B cell (primary cell): ENCODE measurements at regions not wholly inside any gene's neighbourhood (a gene's known extent, or its start where the extent isn't known, plus 50 kb on each side); places are given as distances from the start of the nearest gene placed in this dataset.

Experiments used
- ATAC-seq: fragments of 200-7000 bp; cut with Tn5 transposase; one replicate; pipeline ENCODE4 v1.10.0; 2021; ENCODE audit warnings: low read depth, mild to moderate bottlenecking, moderate number of reproducible peaks, moderate library complexity
- CTCF ChIA-PET: fragments of 350-600 bp; sonication (Branson Sonifier 250); formaldehyde crosslinking; loops from one replicate; lab custom pipeline; 2021; ENCODE audit warnings: antibody characterized with exemption, inconsistent platforms; lab: Charles Lee
- POLR2A ChIA-PET: fragments of 350-600 bp; sonication (Branson Sonifier 250); formaldehyde crosslinking; loops from one replicate; lab custom pipeline; 2021; ENCODE audit warnings: antibody characterized with exemption; lab: Charles Lee
- DNase-seq: peaks from one replicate; pipeline ENCODE4 v3.0.0; 2013
- H2AFZ ChIP-seq: 2 replicates; pipeline ENCODE4 v1.6.1; 2012; ENCODE audit warnings: mild to moderate bottlenecking, low read depth, low read length; ENCODE audit not compliant: insufficient read depth, poor library complexity, severe bottlenecking
- H3K27ac ChIP-seq, 2 donors: 1 replicate in 1 of 2; 2 replicates in 1 of 2; pipeline ENCODE4 v1.5.1; 2012 to 2013; ENCODE audit warnings: low read length in 2 of 2, mild to moderate bottlenecking in 2 of 2, moderate library complexity in 1 of 2
- H3K27me3 ChIP-seq, 4 experiments: fragments of 200-600 bp in 1 of 4; sonication (generic) in 1 of 4; replicated peaks in 1 of 4; 1 replicate in 2 of 4; 2 replicates in 2 of 4; pipeline versions ENCODE4 v1.6.1 to v1.7.0; 2013 to 2016; ENCODE audit warnings: low read length in 3 of 4, mild to moderate bottlenecking in 2 of 4, mixed read lengths in 1 of 4, moderate library complexity in 1 of 4; ENCODE audit not compliant: insufficient read depth in 4 of 4, control insufficient read depth in 3 of 4; ENCODE audit errors: control extremely low read depth in 1 of 4
- H3K36me3 ChIP-seq, 2 experiments: replicated peaks in 1 of 2; 1 replicate in 1 of 2; 2 replicates in 1 of 2; pipeline versions ENCODE4 v1.6.1 to v1.7.1; 2013; ENCODE audit warnings: low read length in 1 of 2; ENCODE audit not compliant: insufficient read depth in 2 of 2, control insufficient read depth in 1 of 2; ENCODE audit errors: control extremely low read depth in 1 of 2, extremely low read depth in 1 of 2
- H3K4me1 ChIP-seq, 2 donors: fragments of 200-600 bp in 1 of 2; sonication (generic) in 1 of 2; 1 replicate in 1 of 2; 2 replicates in 1 of 2; pipeline versions ENCODE4 v1.5.1 to v1.6.1; 2013 to 2017; ENCODE audit warnings: low read length in 2 of 2; ENCODE audit not compliant: control insufficient read depth in 2 of 2, insufficient read depth in 2 of 2
- H3K4me2 ChIP-seq: replicated peaks from 2 replicates; pipeline ENCODE3; 2012; ENCODE audit warnings: mild to moderate bottlenecking, low read depth, low read length; ENCODE audit not compliant: poor library complexity, severe bottlenecking
- H3K4me3 ChIP-seq, 5 experiments: fragments of 200-600 bp in 1 of 5; sonication (generic) in 1 of 5; 1 replicate in 3 of 5; 2 replicates in 2 of 5; pipeline versions ENCODE4 v1.5.1 to v1.7.0; 2011 to 2016; ENCODE audit warnings: low read length in 4 of 5, mild to moderate bottlenecking in 4 of 5, low read depth in 2 of 5, control low read depth in 1 of 5, moderate library complexity in 1 of 5; ENCODE audit not compliant: insufficient read depth in 1 of 5; ENCODE audit errors: control extremely low read depth in 1 of 5, extremely low read depth in 1 of 5
- H3K79me2 ChIP-seq: fragments of 200-600 bp; sonication (generic); one replicate; pipeline ENCODE4 v1.6.0; 2016; ENCODE audit warnings: low read length; ENCODE audit not compliant: control insufficient read depth, insufficient read depth
- H3K9ac ChIP-seq: fragments of 200-600 bp; sonication (generic); 2 replicates; pipeline ENCODE4 v1.6.1; 2017; ENCODE audit warnings: mild to moderate bottlenecking, low read length, moderate library complexity
- H3K9me3 ChIP-seq, 3 donors: one replicate each; pipeline versions ENCODE4 v1.6.1 to v1.7.1; 2013; ENCODE audit warnings: low read length in 2 of 3; ENCODE audit not compliant: control insufficient read depth in 2 of 3, insufficient read depth in 1 of 3; ENCODE audit errors: control extremely low read depth in 1 of 3
- H4K20me1 ChIP-seq: 2 replicates; pipeline ENCODE4 v1.6.0; 2012; ENCODE audit warnings: mild to moderate bottlenecking, low read length; ENCODE audit not compliant: insufficient read depth, control insufficient read depth, poor library complexity, severe bottlenecking
- H3K27ac Mint-ChIP-seq: one replicate; pipeline ENCODE4 v1.8.0; 2021; ENCODE audit warnings: mixed read lengths
- H3K27me3 Mint-ChIP-seq: one replicate; pipeline ENCODE4 v1.8.0; 2021; ENCODE audit warnings: mixed read lengths
- H3K4me1 Mint-ChIP-seq: one replicate; pipeline ENCODE4 v1.8.0; 2021; ENCODE audit warnings: mixed read lengths
- H3K4me3 Mint-ChIP-seq: one replicate; pipeline ENCODE4 v1.8.0; 2021; ENCODE audit warnings: mixed read lengths
- H3K9me3 Mint-ChIP-seq: one replicate; pipeline ENCODE4 v1.8.0; 2022; ENCODE audit warnings: mixed read lengths; ENCODE audit not compliant: insufficient read depth
- EZH2 ChIP-seq: IDR thresholded peaks from 2 replicates; pipeline ENCODE4 v1.6.1; 2012; ENCODE audit warnings: borderline replicate concordance, low read depth, mild to moderate bottlenecking, moderate library complexity, low read length; ENCODE audit not compliant: insufficient read depth, poor library complexity, severe bottlenecking
- WGBS: methylation state at CpG from one replicate; pipeline ENCODE4 v1.1.5; 2013; ENCODE audit warnings: missing lambda C conversion rate; ENCODE audit not compliant: insufficient coverage; 5-methylcytosine and 5-hydroxymethylcytosine counted together
- intact Hi-C: fragments of 100-400 bp; cut with micrococcal nuclease; formaldehyde crosslinking; loops from one replicate; pipeline ENCODE4 v1.10.0; 2022
- TF ChIP-seq, protein P1 (sequence below): fragments of 200-600 bp; IDR thresholded peaks from one replicate; pipeline ENCODE4 v1.8.0; 2022; ENCODE audit warnings: antibody characterized with exemption, mild to moderate bottlenecking

DNA sequence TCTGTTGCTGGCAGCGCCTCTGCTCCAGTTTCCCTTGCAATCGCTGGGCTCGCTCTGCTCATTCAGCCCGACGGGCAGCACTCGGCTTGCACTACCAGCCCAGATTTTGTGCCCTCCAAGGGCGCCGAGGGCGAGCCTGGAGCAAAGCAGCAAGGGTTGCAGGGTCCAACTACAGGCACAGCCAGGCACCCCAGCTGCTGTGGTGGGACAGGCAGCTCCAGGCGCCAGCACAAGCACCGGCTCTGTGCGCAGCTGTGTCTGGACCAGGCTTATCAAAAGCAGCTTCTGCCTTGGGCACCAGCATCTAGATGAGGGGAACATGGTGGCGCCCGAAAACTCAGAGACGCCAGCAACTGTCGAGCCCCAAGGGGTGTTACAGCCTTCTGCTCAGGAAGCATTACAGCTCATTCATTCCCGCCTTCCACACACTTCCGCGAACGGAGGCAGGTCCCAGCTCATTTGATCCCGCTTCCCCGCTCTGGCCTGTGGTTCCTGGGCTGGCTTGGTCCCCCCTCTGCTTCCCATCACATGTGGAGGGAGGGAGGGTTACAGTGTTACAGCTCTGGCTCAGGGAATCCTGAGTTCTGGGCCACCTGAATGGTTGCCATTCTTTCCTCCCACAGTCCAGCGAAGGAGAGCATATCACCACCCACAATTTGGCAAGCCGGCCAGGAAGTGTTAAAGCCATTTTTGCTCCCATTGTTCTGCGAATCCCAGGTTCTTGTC is 409.9 kb upstream of the ALCAM start:
- no peak overlapping the region for H3K27ac Mint-ChIP-seq

GRCh38 chr3:104960579-104960978 is 406.1 kb upstream of the ALCAM start:
- no peaks in the 10 kb centered on the region for H3K27me3 ChIP-seq
- no peak for ATAC-seq
- H3K27me3 Mint-ChIP-seq, result no peaks in the 10 kb centered on the region

More for the DNA sequence above, 409.9 kb upstream of the ALCAM start:
- no peaks in the 10 kb centered on the region for H3K36me3 ChIP-seq
- Mint-ChIP-seq H3K27me3 (no peaks in the 10 kb centered on the region), H3K4me3 (no peak overlapping the region), H3K4me1 (no peaks in the 10 kb centered on the region), H3K9me3 (no peaks in the 10 kb centered on the region)
- H3K27me3 ChIP-seq, result no peaks in the 10 kb centered on the region
- H2AFZ ChIP-seq, result no peak overlapping the region
- 95% methylated on average over 21 of the region's 25 CpGs for WGBS
- no peaks in the 10 kb centered on the region for H4K20me1 ChIP-seq
- no peak overlapping the region for H3K4me2 ChIP-seq
- ChIA-PET CTCF (no interaction called here), POLR2A (no interaction called here)
- no peak overlapping the region for H3K9ac ChIP-seq
- TF ChIP-seq, protein P1, sequence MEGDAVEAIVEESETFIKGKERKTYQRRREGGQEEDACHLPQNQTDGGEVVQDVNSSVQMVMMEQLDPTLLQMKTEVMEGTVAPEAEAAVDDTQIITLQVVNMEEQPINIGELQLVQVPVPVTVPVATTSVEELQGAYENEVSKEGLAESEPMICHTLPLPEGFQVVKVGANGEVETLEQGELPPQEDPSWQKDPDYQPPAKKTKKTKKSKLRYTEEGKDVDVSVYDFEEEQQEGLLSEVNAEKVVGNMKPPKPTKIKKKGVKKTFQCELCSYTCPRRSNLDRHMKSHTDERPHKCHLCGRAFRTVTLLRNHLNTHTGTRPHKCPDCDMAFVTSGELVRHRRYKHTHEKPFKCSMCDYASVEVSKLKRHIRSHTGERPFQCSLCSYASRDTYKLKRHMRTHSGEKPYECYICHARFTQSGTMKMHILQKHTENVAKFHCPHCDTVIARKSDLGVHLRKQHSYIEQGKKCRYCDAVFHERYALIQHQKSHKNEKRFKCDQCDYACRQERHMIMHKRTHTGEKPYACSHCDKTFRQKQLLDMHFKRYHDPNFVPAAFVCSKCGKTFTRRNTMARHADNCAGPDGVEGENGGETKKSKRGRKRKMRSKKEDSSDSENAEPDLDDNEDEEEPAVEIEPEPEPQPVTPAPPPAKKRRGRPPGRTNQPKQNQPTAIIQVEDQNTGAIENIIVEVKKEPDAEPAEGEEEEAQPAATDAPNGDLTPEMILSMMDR, result no peak
- ATAC-seq (no peak), DNase-seq (no peak)
- H3K4me3 ChIP-seq, result no peak overlapping the region
- no peak overlapping the region for H3K27ac ChIP-seq
- H3K79me2 ChIP-seq, result no peaks in the 10 kb centered on the region
- intact Hi-C loops, result no loop called here
- no peaks in the 10 kb centered on the region for H3K9me3 ChIP-seq
- H3K4me1 ChIP-seq, result no peaks in the 10 kb centered on the region

More at GRCh38 chr3:104960579-104960978, 406.1 kb upstream of the ALCAM start:
- TF ChIP-seq, protein P1, result no peak
- TF ChIP-seq EZH2, result no peak
- Histone ChIP-seq H3K4me1 (no peaks in the 10 kb centered on the region), H3K4me3 (no peak overlapping the region), H3K4me2 (no peak overlapping the region), H2AFZ (no peak overlapping the region), H3K79me2 (no peaks in the 10 kb centered on the region), H3K9me3 (no peaks in the 10 kb centered on the region), H4K20me1 (no peaks in the 10 kb centered on the region), H3K36me3 (no peaks in the 10 kb centered on the region), H3K27ac (no peak overlapping the region), H3K9ac (no peak overlapping the region)
- Mint-ChIP-seq H3K27ac (no peak overlapping the region), H3K4me3 (no peak overlapping the region), H3K9me3 (no peaks in the 10 kb centered on the region), H3K4me1 (no peaks in the 10 kb centered on the region)
- no peak for DNase-seq
- CTCF ChIA-PET, result no interaction called here
- no CpG with 5 or more reads among the region's 2 CpGs for WGBS
- intact Hi-C loops, result no loop called here
- POLR2A ChIA-PET, result no interaction called here
